Posterior cingulate gyrus (tissue), 11 donors: ENCODE measurements at regions not wholly inside any gene's neighbourhood (a gene's known extent, or its start where the extent isn't known, plus 50 kb on each side); places are given as distances from the start of the nearest gene placed in this dataset.

Source experiments
- DNase-seq, 10 donors: peaks; one replicate each; pipeline versions ENCODE4 v3.0.0 to v3.0.0-alpha.2; 2020 to 2021; ENCODE audit warnings: mixed read lengths in 3 of 10
- intact Hi-C: fragments of 100-400 bp; cut with DNase I; formaldehyde crosslinking; loops from one replicate; pipeline ENCODE4 v1.15.1; 2023

GRCh38 chr21:23292292-23292691 lies 2294.1 kb downstream of the NCAM2 start:
- intact Hi-C loops, result no loop called here
- no peak for DNase-seq

- intact Hi-C loops, result no loop called here
- DNase-seq, result no peak
Measured at GRCh38 chr21:23281917-23282316, 2283.7 kb downstream of the NCAM2 start.

DNA sequence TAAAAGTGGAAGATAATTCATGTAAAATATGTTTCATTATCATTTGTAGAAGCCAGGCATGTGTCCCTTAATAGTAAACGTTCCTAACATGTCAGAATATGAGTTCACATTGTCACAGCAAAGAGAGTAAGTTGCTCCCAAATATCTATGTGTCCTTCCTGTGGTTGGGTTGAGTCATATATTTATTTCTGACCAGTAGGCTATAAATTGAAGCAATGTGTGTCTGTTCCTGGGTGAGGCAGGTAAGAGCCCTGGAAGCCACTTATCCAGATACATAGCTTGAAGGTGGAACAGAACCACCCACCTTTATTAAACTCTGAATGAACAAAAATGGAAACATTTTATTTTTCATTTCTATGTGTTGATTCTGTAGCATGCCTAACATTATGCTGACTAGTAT lies 2251.6 kb downstream of the NCAM2 start:
- intact Hi-C loops, result no loop called here
- DNase-seq, result no peak

DNA sequence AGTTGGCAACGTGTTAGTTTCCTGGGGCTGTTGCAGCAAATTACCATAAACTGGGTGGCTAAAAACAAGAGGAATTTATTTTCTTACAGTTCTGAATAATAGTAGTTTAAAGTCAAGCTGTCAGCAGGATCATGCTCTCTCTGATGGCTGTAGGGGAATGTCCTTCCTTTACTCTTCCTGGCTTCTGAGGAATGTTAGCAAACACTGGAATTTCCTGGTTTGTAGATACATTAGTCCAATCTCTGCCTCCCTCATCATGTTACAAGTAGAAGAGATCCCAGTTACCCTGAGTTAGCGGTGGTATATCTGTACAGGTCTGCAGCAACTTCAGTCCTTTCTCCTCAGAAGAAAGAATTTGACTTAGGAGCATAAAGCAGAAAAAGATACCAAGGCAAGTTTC lies 2249.1 kb downstream of the NCAM2 start:
- intact Hi-C loops, result no loop called here

DNA sequence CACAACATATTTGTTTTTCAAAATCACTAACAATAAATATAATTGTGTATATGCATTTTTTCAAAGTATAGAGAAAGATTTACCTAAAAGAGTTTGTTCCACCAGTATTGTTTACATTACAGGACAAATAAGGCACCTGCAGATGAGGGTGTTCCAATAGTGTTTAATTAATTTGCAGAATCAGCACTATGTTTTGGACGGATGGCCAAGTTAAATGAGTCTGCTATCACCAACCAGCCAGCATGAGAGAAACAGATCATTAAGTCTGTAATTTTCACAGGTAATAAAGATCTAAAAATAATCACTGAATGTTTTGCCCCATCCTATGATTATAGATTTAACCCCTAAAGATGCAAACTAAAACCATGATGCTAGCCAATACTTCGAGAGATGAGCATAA lies 2247.0 kb downstream of the NCAM2 start:
- intact Hi-C loops, result no loop called here
- no peak for DNase-seq

More for the DNA sequence above, 2249.1 kb downstream of the NCAM2 start:
- no peak for DNase-seq

DNA sequence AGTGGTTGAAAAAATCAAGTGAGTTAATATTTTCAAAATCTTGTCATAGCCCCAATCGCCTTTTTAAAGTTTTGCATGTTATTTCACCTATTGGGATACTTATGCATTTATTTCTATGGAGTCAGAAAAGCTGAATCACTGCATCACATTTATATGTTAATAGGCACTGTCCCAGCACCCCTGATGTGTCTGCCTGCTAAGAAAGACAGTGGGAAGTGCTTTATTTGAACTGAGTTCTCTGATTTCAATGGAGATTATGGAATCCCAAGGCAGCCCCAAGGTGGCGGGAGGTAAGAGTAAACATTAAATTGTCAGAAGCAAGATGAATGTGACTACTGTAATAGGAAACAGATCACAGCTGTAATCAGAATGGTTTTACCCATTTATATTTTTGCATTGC lies 2225.7 kb downstream of the NCAM2 start:
- no peak for DNase-seq
- intact Hi-C loops, result no loop called here

- DNase-seq, result no peak
- intact Hi-C loops, result no loop called here
Measured at GRCh38 chr21:23218667-23219066, 2220.5 kb downstream of the NCAM2 start.

- no peak for DNase-seq
Measured at GRCh38 chr21:23217597-23217996, 2219.4 kb downstream of the NCAM2 start.

DNA sequence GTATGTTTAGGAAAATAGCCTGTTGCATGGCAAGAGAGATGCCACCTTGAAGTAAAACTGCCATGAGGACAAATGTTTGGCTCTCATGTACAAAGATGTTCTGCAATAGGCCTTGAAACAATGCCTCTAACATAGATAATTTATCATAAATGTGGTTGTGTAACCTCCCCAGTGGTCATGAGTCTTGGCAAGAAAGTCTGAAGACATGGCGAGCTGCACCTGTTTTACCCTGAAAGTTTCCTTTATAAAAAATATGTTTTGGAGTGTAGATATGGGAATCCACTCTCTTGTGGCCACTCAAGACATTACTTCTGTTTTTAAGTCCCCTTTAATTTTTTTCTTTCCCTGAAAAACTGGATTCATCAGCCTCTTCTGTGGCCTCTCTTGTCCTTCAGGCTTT lies 2217.1 kb downstream of the NCAM2 start:
- no peak for DNase-seq
- intact Hi-C loops, result no loop called here

More at GRCh38 chr21:23217597-23217996, 2219.4 kb downstream of the NCAM2 start:
- intact Hi-C loops, result no loop called here
